ENCODE measurements at regions not wholly inside any gene's neighbourhood (a gene's known extent, or its start where the extent isn't known, plus 50 kb on each side); places are given as distances from the start of the nearest gene placed in this dataset.
A peak's percentile ranks its signal among the peaks of the same experiment; 100 is the strongest.

- DNase-seq, result no peak
These were observed 172.6 kb upstream of the LUZP2 start for GRCh38 chr11:24324211-24324610.

DNA sequence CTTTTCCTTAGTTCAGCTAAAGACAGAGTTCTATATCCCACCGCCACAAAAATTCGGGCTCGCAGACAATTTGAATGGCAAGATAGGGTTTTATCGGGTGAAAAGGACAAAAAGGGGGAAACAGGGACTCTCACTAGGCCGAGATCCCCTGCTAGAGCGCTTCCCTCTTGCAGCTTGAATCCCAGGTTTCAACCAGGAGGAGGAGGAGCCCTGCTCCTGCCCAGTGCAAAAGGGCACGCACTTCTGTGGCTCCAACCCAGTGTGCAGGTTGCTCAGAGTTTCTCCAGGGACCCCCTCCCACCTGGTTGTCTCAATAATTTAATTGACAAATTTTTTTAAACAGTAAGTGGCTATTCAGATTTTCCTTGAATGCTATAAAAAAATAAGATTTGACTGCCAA, 152.6 kb upstream of the LUZP2 start:
- DNase-seq, result no peak

DNA sequence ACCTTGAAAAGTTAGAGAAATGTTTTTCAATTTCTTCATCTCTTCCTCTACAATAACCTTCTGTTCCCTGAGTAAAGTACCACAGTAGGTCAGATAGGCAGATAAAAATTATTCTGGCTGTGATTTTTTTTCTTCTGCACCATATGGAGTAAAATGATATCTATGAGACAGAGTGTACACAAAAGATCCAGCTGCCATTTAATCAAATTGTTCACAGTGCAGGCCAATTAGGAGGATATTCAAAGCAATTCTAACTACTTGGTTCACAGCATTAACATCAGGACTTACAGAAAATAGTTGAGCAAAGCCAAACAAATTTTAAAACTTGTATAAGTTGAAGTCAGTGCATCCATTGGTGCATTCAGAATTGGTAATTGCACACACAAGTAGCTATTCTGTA, 147.9 kb upstream of the LUZP2 start:
- DNase-seq, result no peak

GRCh38 chr11:24351179-24351578, 145.7 kb upstream of the LUZP2 start:
- no peak for DNase-seq

DNA sequence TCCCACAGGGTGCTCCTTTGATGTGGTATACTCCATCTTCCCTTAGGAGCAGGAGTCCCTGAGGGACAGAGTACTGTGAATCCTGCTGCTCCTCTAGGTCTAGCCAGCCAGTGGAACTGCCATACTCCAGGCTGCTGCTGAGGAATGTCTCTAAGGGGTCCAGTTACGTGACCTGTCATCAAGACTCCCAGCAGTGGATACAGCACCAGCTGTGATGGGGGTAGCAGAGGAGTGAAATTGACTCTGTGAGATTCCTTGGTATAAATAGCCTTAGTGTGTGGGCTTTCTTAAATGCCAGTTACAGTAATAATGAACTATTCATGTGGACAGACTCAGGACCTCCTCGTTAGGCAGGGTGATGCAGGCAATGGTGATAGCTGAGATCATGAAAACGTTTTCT, 140.4 kb upstream of the LUZP2 start:
- DNase-seq, result no peak

DNA sequence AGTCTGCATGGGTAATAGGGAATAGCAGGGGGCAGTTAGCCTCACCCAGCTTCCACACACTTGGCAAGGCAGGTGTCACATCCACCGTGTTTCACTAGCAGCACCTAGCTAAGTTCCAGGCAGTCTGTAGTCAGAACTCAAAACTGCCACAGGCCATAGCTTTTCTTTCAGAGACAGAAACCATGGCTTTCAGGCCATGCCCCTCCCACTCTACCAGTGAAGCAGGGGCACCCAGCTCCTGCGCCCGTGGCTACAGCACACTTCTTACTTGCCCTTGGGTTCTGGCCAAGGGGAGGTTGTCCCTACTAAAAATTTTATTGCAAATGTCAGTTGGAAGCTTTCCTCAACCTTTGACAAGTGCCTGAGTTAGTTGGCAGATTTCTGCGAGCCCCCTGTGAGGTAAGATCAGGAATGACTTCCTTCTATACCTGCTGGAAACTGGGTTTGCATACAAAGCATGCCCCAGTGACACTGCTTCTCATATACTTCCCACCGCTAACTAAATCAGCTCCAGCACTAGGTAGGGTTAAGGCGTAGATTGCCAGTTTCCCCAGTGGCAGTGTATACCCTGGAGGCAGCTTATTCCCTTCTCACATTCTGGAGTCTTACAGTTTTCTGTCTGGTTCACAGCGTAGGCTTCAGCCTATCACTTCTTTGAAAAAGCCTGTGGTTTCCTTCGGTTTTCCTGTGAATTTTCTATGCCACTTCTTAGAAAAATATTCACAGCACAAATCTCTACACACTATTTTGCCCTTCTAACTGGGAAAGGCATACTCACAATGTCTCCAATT, 139.0 kb upstream of the LUZP2 start:
- peak; percentile 1 for DNase-seq

DNA sequence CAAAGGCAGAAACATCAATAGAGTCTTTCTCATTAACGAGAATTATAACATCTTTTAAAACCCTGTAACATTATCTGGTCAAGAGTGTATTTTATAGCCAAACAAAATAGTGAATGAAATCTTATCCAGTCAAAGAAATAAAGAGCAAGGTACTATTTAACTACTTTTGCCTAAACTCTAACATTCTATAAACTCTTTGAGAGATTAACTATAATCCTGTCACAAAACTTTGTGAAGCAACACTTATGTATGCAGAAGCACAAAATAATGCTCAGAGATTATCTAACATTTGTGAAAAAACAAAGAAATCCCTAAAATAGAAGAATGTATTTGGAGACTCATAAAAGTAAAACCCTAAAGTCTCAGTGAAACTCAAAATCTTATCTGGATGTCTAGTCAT, 124.4 kb upstream of the LUZP2 start:
- DNase-seq, result no peak

- DNase-seq, result no peak
These were observed 123.3 kb upstream of the LUZP2 start for GRCh38 chr11:24373516-24373915.

DNA sequence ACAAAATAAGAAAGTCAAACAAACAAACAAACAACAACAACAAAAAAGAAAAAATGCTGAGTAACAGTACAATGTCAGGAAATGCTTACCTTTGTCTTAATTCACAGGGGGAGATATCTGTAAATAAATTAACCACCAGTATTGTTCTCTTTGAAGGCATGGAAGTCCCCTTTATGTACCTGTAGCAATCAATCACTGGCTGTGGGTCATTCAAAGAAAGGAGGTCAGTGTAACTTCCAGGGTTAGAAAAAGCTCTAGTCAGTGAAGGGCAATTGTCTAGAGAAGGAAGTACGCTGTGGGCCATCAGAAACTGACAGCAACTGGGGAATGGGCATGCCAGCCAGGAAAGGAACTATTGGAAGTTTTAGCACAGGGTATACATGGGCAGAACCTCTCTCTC, 121.5 kb upstream of the LUZP2 start:
- DNase-seq, result no peak

DNA sequence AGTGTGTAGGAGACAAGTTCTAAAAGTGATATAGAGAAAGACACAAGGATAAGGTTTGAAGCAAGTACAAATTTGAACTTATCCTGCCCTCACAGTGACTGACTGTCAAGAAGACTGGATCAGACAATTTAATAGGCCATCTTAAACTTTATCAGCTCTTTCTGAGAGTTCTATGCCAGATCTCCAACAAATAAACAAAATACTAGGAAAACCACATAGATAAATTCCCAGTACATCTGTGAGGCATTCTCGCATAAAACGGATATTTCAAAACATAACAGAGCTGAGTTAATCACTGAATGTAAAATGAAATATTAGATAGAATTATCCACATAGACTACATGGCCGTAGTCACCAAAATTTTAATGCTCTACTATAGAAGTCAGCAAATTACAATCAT, 120.9 kb upstream of the LUZP2 start:
- no peak for DNase-seq

- DNase-seq, result no peak
These were observed 113.7 kb upstream of the LUZP2 start for GRCh38 chr11:24383137-24383536.

DNA sequence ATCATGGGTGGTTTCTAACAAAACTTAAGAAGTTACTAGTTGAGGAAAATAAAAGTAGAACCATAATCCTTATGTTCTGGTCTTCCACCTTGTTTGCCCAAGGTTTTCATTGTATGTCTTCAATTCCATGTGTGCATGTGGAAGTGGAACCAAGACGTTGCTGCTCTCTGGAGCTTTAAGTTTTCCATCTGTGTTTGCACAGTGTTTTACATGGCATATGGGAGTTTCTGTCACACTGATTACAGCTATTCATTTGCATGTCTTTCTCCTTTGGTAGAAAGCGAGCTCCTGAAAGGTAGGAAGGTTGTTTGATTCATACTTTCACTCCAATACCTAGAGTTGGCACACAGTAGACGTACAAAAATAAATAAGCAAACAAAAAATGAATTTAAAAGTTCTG, 112.6 kb upstream of the LUZP2 start:
- no peak for DNase-seq

DNA sequence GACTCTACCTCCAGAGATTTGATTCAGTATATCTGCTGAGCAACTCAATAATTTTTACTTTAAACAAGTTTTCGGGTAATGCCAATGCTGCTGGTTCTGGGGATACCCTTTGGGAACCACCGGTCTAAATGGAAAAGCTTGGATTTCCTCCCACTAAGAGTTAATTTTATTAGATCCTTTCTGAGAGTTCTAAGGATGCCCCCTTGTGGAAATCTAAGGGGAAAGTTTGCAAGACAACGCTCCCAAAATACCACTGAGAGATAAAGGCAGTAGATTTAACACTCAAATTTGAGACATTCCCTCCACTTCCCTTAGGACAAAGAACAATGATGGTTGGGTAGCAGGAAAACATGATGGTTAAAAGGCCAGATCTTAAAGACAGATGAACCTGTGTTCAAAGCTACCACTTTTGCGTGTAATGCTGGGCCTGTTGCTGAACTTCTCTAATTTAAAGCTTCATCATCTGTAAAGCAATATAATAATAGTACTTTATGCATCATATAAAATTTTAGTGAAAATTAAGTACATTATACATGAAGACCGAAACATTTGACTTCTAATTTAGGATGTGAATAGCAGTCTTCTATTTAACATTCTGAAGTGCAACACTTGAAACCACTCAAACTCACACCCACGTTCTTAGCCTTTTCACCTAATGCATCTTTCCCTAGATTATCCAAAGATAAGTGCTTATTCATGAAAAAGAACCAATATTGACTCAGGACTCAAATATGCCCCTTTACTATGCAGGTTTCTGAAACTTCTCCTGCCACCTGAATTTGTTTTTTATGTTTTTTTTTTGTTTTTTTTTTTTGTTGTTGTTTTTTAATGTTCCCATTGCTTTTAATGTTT, 110.1 kb upstream of the LUZP2 start:
- DNase-seq, result peak; percentile 54

GRCh38 chr11:24389575-24389974, 107.3 kb upstream of the LUZP2 start:
- no peak for DNase-seq

DNA sequence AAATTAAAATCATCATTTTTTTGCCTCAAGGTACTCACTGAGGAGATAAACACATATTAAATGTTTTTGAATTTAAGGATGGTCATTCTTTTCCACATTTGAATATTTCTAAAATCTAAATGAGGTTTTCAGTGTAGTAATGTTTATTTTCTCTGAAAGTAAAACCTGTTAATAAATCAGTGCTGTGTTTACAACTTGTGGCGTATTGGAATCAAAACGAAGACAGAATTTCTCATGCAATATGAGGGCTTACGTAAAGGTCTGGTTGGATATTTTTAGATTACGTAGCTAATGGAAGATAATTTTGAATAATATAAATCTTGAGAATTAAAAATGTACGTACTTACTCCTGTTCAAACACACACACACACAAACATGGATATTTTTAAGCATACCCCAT, 106.8 kb upstream of the LUZP2 start:
- DNase-seq, result no peak

GRCh38 chr11:24390762-24391161, 106.1 kb upstream of the LUZP2 start:
- no peak for DNase-seq

GRCh38 chr11:24391167-24391566, 105.7 kb upstream of the LUZP2 start:
- DNase-seq, result peak; percentile 13

GRCh38 chr11:24400059-24400665, 96.7 kb upstream of the LUZP2 start:
- DNase-seq, result no peak

GRCh38 chr11:24406389-24406788, 90.5 kb upstream of the LUZP2 start:
- DNase-seq, result no peak

DNA sequence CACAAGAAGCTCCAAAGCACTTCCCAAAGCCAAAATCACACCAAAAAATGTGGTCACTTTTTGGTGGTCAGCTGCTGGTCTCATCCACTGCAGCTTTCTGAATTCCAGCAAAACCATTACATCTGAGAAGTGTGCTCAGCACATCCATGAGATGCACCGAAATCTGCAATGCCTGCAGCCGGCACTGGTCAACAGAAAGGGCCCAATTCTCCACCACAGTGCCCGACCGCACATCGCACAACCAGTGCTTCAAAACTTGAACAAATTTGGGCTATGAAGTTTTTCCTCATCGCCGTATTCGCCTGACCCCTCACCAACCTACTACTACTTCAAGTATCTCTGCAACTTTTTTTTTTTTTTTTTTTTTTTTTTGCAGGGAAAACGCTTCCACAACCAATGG, 89.9 kb upstream of the LUZP2 start:
- DNase-seq, result no peak

GRCh38 chr11:24407733-24408132, 89.1 kb upstream of the LUZP2 start:
- DNase-seq, result no peak

- no peak for DNase-seq
These were observed 88.7 kb upstream of the LUZP2 start for GRCh38 chr11:24408202-24408601.

- no peak for DNase-seq
These were observed 85.1 kb upstream of the LUZP2 start for GRCh38 chr11:24411791-24412190.

GRCh38 chr11:24412722-24413121, 84.1 kb upstream of the LUZP2 start:
- no peak for DNase-seq

Data from hematopoietic multipotent progenitor cell treated with erythropoietin and hydrocortisone succinate and interleukin-3 and kit ligand, for 4 days (in vitro differentiated cells).